ENCODE measurements at regions not wholly inside any gene's neighbourhood (a gene's known extent, or its start where the extent isn't known, plus 50 kb on each side); places are given as distances from the start of the nearest gene placed in this dataset.

GRCh38 chr13:63201493-63201892, 1785.8 kb upstream of the PCDH20 start:
- Histone ChIP-seq H3K9me3 (ENCODE audit: control insufficient read depth, low read depth, low read length) (no peaks in the 10 kb centered on the region), H3K79me2 (ENCODE audit: insufficient read depth, low read length) (no peaks in the 10 kb centered on the region), H2AFZ (ENCODE audit: low read length) (no peak overlapping the region), H2BK15ac (ENCODE audit: low read depth, low read length) (no peak overlapping the region), H3K4ac (ENCODE audit: low read depth, low read length) (no peak overlapping the region), H4K20me1 (ENCODE audit: control insufficient read depth, insufficient read depth, insufficient read length) (no peaks in the 10 kb centered on the region), H3K27me3 (ENCODE audit: insufficient read depth, low read length) (no peaks in the 10 kb centered on the region), H4K5ac (ENCODE audit: insufficient read length, low read depth, low read length) (no peak overlapping the region), H2AK5ac (ENCODE audit: insufficient read length, low read length) (no peak overlapping the region), H3K23ac (ENCODE audit: insufficient read length, low read depth, low read length) (no peak overlapping the region), H2BK20ac (ENCODE audit: low read depth, low read length, poor library complexity, severe bottlenecking) (no peak overlapping the region), H3K14ac (ENCODE audit: insufficient read depth, low read length) (no peak overlapping the region), H4K8ac (replicated peaks; ENCODE audit: insufficient read length, low read depth, low read length) (no peak overlapping the region), H2BK12ac (ENCODE audit: insufficient read length, low read depth, low read length) (no peak overlapping the region), H4K91ac (ENCODE audit: insufficient read length, low read depth, low read length) (no peak overlapping the region), H3K4me2 (ENCODE audit: insufficient read depth, insufficient read length, low read length) (no peak overlapping the region), H2BK5ac (ENCODE audit: insufficient read length, low read length) (no peak overlapping the region), H3T11ph (ENCODE audit: low read length) (no peak overlapping the region), H3K23me2 (ENCODE audit: insufficient read length, low read depth, low read length, poor library complexity, severe bottlenecking) (no peaks in the 10 kb centered on the region), H2BK120ac (ENCODE audit: low read depth, low read length, poor library complexity, severe bottlenecking) (no peak overlapping the region), H3K56ac (ENCODE audit: insufficient read length, low read depth, low read length) (no peak overlapping the region), H3K9ac (ENCODE audit: extremely low read depth, insufficient read length, low read length) (no peak overlapping the region), H3K18ac (ENCODE audit: insufficient read length, low read depth, low read length) (no peak overlapping the region), H3K27ac (ENCODE audit: insufficient read length, low read depth, low read length) (no peak overlapping the region), H3K4me1 (ENCODE audit: insufficient read depth, low read length) (no peaks in the 10 kb centered on the region), H3K79me1 (ENCODE audit: insufficient read depth, low read depth, low read length, poor library complexity, severe bottlenecking) (no peaks in the 10 kb centered on the region)
- Mint-ChIP-seq H3K9me3 (no peaks in the 10 kb centered on the region), H3K4me1 (no peaks in the 10 kb centered on the region), H3K27me3 (ENCODE audit: low read depth) (no peaks in the 10 kb centered on the region), H3K27ac (no peak overlapping the region), H3K36me3 (ENCODE audit: insufficient read depth in 1 of 3, low read depth in 3 of 3) (no peaks in the 10 kb centered on the region), H3K4me3 (no peak overlapping the region)
- no peak for DNase-seq
- no CpG with 5 or more reads among the region's 1 CpG for WGBS (ENCODE audit: extremely low coverage, insufficient read length, low lambda C conversion rate)
- no peak for TF ChIP-seq CTCF (conservative IDR thresholded peaks at IDR 0.05)
